Glutamatergic neuron (in vitro differentiated cells): ENCODE measurements at regions not wholly inside any gene's neighbourhood (a gene's known extent, or its start where the extent isn't known, plus 50 kb on each side); places are given as distances from the start of the nearest gene placed in this dataset.

ENCODE experiments used
- DNase-seq: peaks from one replicate; pipeline ENCODE4 v3.0.0; 2022
- H3K27ac Mint-ChIP-seq: one replicate; pipeline ENCODE4 v1.8.0; 2020; ENCODE audit warnings: mild to moderate bottlenecking, mixed read lengths, inconsistent platforms; ENCODE audit not compliant: unreplicated experiment
- H3K27me3 Mint-ChIP-seq: one replicate; pipeline ENCODE4 v1.8.0; 2020; ENCODE audit warnings: mild to moderate bottlenecking, moderate library complexity, mixed read lengths, inconsistent platforms; ENCODE audit not compliant: unreplicated experiment
- H3K36me3 Mint-ChIP-seq: one replicate; pipeline ENCODE4 v1.8.0; 2020; ENCODE audit warnings: mild to moderate bottlenecking, mixed read lengths, inconsistent platforms; ENCODE audit not compliant: unreplicated experiment
- H3K4me1 Mint-ChIP-seq: one replicate; pipeline ENCODE4 v1.8.0; 2020; ENCODE audit warnings: mild to moderate bottlenecking, low read depth, mixed read lengths, inconsistent platforms; ENCODE audit not compliant: unreplicated experiment
- H3K4me3 Mint-ChIP-seq: one replicate; pipeline ENCODE4 v1.8.0; 2020; ENCODE audit warnings: mild to moderate bottlenecking, mixed read lengths, inconsistent platforms; ENCODE audit not compliant: unreplicated experiment
- H3K9me3 Mint-ChIP-seq: one replicate; pipeline ENCODE4 v1.8.0; 2020; ENCODE audit warnings: mild to moderate bottlenecking, moderate library complexity, mixed read lengths, inconsistent platforms; ENCODE audit not compliant: unreplicated experiment
- TF ChIP-seq, protein P1 (sequence below): fragments of 200-600 bp; sonication (generic); IDR thresholded peaks from one replicate; pipeline ENCODE4 v1.5.0; 2021; ENCODE audit not compliant: partially characterized antibody, unreplicated experiment

DNA sequence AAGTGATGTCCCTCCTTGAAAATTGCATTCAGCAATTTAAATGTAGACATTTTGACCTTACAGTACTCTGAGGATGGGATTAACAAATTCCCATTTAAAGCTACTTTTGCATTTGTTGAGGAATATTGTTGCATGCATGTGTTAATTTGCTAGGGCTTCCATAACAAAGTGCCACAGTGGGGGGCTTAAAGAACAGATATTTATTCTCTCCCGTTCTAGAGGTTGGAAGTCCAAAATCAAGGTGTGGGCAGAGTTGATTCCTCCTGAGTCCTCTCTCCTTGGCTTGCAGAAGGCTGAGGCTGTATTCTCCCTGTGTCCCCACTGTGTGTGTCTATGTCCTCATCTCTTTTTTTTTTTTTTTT lies 51.8 kb upstream of the CDK20 start:
- DNase-seq = no peak
- Mint-ChIP-seq H3K4me1 (no peaks in the 10 kb centered on the region), H3K4me3 (no peak overlapping the region), H3K27me3 (no peaks in the 10 kb centered on the region), H3K9me3 (peaks cover 3% of the 10 kb centered on the region), H3K36me3 (no peaks in the 10 kb centered on the region), H3K27ac (no peak overlapping the region)
- TF ChIP-seq, protein P1, sequence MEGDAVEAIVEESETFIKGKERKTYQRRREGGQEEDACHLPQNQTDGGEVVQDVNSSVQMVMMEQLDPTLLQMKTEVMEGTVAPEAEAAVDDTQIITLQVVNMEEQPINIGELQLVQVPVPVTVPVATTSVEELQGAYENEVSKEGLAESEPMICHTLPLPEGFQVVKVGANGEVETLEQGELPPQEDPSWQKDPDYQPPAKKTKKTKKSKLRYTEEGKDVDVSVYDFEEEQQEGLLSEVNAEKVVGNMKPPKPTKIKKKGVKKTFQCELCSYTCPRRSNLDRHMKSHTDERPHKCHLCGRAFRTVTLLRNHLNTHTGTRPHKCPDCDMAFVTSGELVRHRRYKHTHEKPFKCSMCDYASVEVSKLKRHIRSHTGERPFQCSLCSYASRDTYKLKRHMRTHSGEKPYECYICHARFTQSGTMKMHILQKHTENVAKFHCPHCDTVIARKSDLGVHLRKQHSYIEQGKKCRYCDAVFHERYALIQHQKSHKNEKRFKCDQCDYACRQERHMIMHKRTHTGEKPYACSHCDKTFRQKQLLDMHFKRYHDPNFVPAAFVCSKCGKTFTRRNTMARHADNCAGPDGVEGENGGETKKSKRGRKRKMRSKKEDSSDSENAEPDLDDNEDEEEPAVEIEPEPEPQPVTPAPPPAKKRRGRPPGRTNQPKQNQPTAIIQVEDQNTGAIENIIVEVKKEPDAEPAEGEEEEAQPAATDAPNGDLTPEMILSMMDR = no peak

DNA sequence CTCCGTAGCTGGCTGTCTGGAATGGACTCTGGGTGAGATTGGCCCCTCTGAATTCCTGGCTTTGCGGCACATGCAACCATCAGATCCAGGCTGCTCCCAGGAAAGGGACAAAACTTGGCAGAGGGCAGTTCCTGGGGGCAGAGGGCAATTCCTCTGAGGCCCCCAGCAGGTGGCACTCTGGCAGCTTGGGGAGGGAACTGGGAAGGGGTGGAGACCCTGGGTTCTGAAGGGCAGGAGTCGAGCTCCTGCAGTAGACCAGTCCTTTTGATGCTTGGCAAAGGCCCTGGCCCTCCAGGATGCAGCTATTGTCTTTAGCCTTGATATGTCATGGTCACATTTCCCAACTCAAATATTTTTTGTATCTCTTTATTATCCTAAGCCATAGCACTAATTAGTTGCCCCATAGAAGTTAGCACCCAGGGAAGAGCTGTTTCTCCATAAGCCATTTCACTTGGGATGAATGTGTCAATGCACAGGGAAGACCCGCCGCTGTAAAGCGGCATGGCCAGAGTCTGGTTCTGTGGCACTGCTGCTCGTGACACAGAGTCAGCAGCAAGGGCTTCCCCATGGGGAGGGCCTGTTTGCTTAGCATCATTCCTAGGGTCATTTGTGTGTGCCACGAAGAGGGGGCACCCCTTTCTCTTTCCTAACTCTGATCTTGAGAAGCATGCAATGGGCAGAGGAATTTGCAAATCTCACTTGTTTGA lies 51.2 kb upstream of the CDK20 start:
- Mint-ChIP-seq H3K27me3 (no peaks in the 10 kb centered on the region), H3K27ac (no peak overlapping the region), H3K4me3 (no peak overlapping the region), H3K4me1 (no peaks in the 10 kb centered on the region), H3K9me3 (peaks cover 3% of the 10 kb centered on the region), H3K36me3 (no peaks in the 10 kb centered on the region)
- TF ChIP-seq, protein P1 = no peak
- no peak for DNase-seq

DNA sequence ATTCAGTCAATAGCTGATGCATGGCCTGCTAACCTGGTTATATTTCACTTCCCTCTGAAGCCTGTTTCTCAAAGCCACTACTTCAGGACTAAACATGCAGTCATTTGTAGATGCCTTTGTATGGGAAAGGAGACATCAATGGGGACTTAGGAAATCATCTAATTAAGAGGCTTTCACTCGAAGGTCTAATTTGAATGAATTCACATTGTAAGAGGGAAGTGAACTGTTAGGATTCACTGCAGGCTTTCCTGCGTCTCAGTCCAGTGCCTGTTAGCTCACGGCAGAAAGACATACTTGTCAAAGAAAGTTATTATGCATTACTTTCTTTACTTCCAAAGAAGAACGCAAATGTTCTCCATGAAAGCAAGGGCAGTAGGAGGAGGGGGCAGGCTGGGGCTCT lies 50.6 kb upstream of the CDK20 start:
- H3K9me3 Mint-ChIP-seq = peaks cover 3% of the 10 kb centered on the region
- DNase-seq = no peak
- H3K36me3 Mint-ChIP-seq = no peaks in the 10 kb centered on the region
- no peak overlapping the region for H3K27ac Mint-ChIP-seq
- H3K4me3 Mint-ChIP-seq = no peak overlapping the region
- no peaks in the 10 kb centered on the region for H3K27me3 Mint-ChIP-seq
- H3K4me1 Mint-ChIP-seq = no peaks in the 10 kb centered on the region
- TF ChIP-seq, protein P1 = no peak
